K562 (cell line): ENCODE measurements at regions not wholly inside any gene's neighbourhood (a gene's known extent, or its start where the extent isn't known, plus 50 kb on each side); places are given as distances from the start of the nearest gene placed in this dataset.

Experiments
- ATAC-seq: fragments of 200-7000 bp; cut with Tn5 transposase; 3 replicates; pipeline ENCODE4 v1.9.1; 2020; ENCODE audit warnings: moderate library complexity
- BruUV-seq: library from RNA; stranded (reverse); fragments of 400-500 nt; replicated peaks from 2 replicates; lab custom pipeline; 2021; lab: Mats Ljungman, UMichigan
- CTCF ChIA-PET: fragments of 300-600 bp; formaldehyde crosslinking; extraction: SDS; loops from one replicate; lab custom pipeline; 2021; ENCODE audit warnings: low intra/inter-chr PET ratio; lab: Yijun Ruan, JAX
- POLR2A ChIA-PET: fragments of 300-600, 350-650 bp; sonication (Branson Sonifier 250); formaldehyde crosslinking; extraction: SDS; loops from one replicate; lab custom pipeline; 2021; ENCODE audit warnings: antibody characterized with exemption, inconsistent platforms; lab: Yijun Ruan, JAX
- DNase-seq, 4 experiments: peaks; one replicate each; pipeline versions ENCODE4 v3.0.0 to v3.0.0-alpha.2; 2011 to 2018; ENCODE audit warnings: low spot score in 3 of 4, mixed read lengths in 3 of 4; ENCODE audit errors: extremely low read depth in 1 of 4
- FAIRE-seq: peaks from 2 replicates; lab custom pipeline; 2011; peaks lifted over from hg19 to GRCh38; lab: Jason Lieb, UNC
- H2AFZ ChIP-seq: 2 replicates; pipeline ENCODE4 v1.6.0; 2011; ENCODE audit warnings: low read depth, low read length, control low read depth, inconsistent platforms
- H3K27ac ChIP-seq: fragments of 200-600 bp; 3 replicates; pipeline ENCODE4 v1.8.0; 2011; ENCODE audit warnings: low read depth, mild to moderate bottlenecking, control low read depth, inconsistent platforms, low read length, moderate library complexity, mixed read lengths; ENCODE audit errors: extremely low read depth
- H3K27me3 ChIP-seq, 2 experiments: fragments of 300-600 bp in 1 of 2; 2 replicates in 1 of 2; 3 replicates in 1 of 2; pipeline versions ENCODE4 v1.6.0 to v1.8.0; 2011; ENCODE audit warnings: inconsistent platforms in 2 of 2, low read length in 2 of 2, mild to moderate bottlenecking in 1 of 2, mixed read lengths in 1 of 2, moderate library complexity in 1 of 2; ENCODE audit not compliant: control insufficient read depth in 2 of 2, insufficient read depth in 2 of 2
- H3K36me3 ChIP-seq: fragments of 300-600 bp; 3 replicates; pipeline ENCODE4 v1.8.0; 2011; ENCODE audit warnings: mild to moderate bottlenecking, low read length, inconsistent platforms; ENCODE audit not compliant: control insufficient read depth, insufficient read depth
- H3K4me1 ChIP-seq, 2 experiments: fragments of 200-600 bp in 1 of 2; replicated peaks in 1 of 2; 2 replicates in 1 of 2; 3 replicates in 1 of 2; pipeline versions ENCODE4 v1.5.1 to v1.8.0; 2011; ENCODE audit warnings: inconsistent platforms in 2 of 2, low read length in 2 of 2, mild to moderate bottlenecking in 1 of 2, mixed read lengths in 1 of 2, moderate library complexity in 1 of 2; ENCODE audit not compliant: control insufficient read depth in 2 of 2, insufficient read depth in 2 of 2
- H3K4me2 ChIP-seq: 2 replicates; pipeline ENCODE4 v1.6.1; 2011; ENCODE audit warnings: low read length, control low read depth, inconsistent platforms, mixed read lengths; ENCODE audit not compliant: insufficient read depth
- H3K4me3 ChIP-seq: fragments of 200-600 bp; sonication (generic), shearing (Covaris generic); 2 replicates; pipeline ENCODE4 v1.5.1; 2016; ENCODE audit warnings: control low read depth, inconsistent platforms
- H3K79me2 ChIP-seq: fragments of 200-600 bp; 3 replicates; pipeline ENCODE4 v1.8.0; 2011; ENCODE audit warnings: low read length, inconsistent platforms; ENCODE audit not compliant: control insufficient read depth, insufficient read depth
- H3K9ac ChIP-seq, 2 experiments: 2 replicates each; pipeline versions ENCODE4 v1.6.0 to v1.6.1; 2011; ENCODE audit warnings: low read depth in 2 of 2, low read length in 2 of 2, control low read depth in 1 of 2, inconsistent platforms in 1 of 2, mild to moderate bottlenecking in 1 of 2, mixed read lengths in 1 of 2; ENCODE audit not compliant: insufficient read depth in 1 of 2
- H3K9me1 ChIP-seq: one replicate; pipeline ENCODE4 v1.6.0; 2011; ENCODE audit warnings: inconsistent platforms, mild to moderate bottlenecking, low read length, moderate library complexity; ENCODE audit not compliant: control insufficient read depth, insufficient read depth
- H3K9me3 ChIP-seq: replicated peaks from 2 replicates; pipeline ENCODE4 v1.5.1; 2011; ENCODE audit warnings: low read depth, low read length, inconsistent platforms; ENCODE audit not compliant: control insufficient read depth, insufficient read depth
- H4K20me1 ChIP-seq: replicated peaks from 2 replicates; pipeline ENCODE4 v1.6.1; 2011; ENCODE audit warnings: low read length, inconsistent platforms, mixed read lengths; ENCODE audit not compliant: control insufficient read depth, insufficient read depth
- ARID1B ChIP-seq: fragments of 450-650 bp; IDR thresholded peaks from 2 replicates; pipeline ENCODE4 v1.6.1; 2016; ENCODE audit warnings: antibody characterized with exemption, mild to moderate bottlenecking, inconsistent platforms
- ATF2 ChIP-seq: sonication (generic); formaldehyde crosslinking; IDR thresholded peaks from 2 replicates; pipeline ENCODE4 v1.8.1; 2022; ENCODE audit warnings: missing genetic modification reagents
- CBFA2T2 ChIP-seq: fragments of 450-650 bp; conservative IDR thresholded peaks from 2 replicates; pipeline ENCODE4 v1.6.1; 2017; ENCODE audit warnings: mild to moderate bottlenecking
- HEY1 ChIP-seq: fragments of 250-450 bp; sonication (Bioruptor Pico); IDR thresholded peaks from 2 replicates; pipeline ENCODE4 v1.5.0; 2020; ENCODE audit warnings: mild to moderate bottlenecking, moderate library complexity, borderline replicate concordance
- MNT ChIP-seq, 2 experiments: fragments of 450-650 bp; conservative IDR thresholded peaks; 2 replicates each; pipeline ENCODE4 v1.6.1; 2017; ENCODE audit warnings: mild to moderate bottlenecking in 2 of 2, moderate library complexity in 2 of 2
- MTA3 ChIP-seq: fragments of 450-650 bp; formaldehyde crosslinking; IDR thresholded peaks from 2 replicates; pipeline ENCODE4 v1.6.1; 2017; ENCODE audit warnings: mild to moderate bottlenecking, borderline replicate concordance
- PATZ1 ChIP-seq: fragments of 250-450 bp; sonication (Bioruptor Pico); IDR thresholded peaks from 2 replicates; pipeline ENCODE4 v1.5.0; 2020; ENCODE audit warnings: mild to moderate bottlenecking, borderline replicate concordance
- ZNF140 ChIP-seq: fragments of 250-450 bp; sonication (Bioruptor Pico); IDR thresholded peaks from 2 replicates; pipeline ENCODE4 v1.8.0; 2021; ENCODE audit warnings: moderate library complexity, mild to moderate bottlenecking, inconsistent platforms
- WGBS: fragments of 100-300 bp; shearing (Covaris generic); methylation state at CpG from one replicate; pipeline ENCODE4 v1.1.6; 2016; ENCODE audit warnings: low coverage, mixed read lengths; ENCODE audit not compliant: insufficient coverage; ENCODE audit errors: missing lambda C conversion rate; 5-methylcytosine and 5-hydroxymethylcytosine counted together
- in situ Hi-C: fragments of 300-500 bp; cut with MboI; formaldehyde crosslinking; loops from 4 replicates; pipeline ENCODE4 v1.15.0; 2018; ENCODE audit warnings: inconsistent platforms, mixed read lengths
- intact Hi-C: fragments of 100-400 bp; cut with micrococcal nuclease; formaldehyde crosslinking; loops from 2 replicates; pipeline ENCODE4 v1.14.2; 2022

GRCh38 chr16:74188856-74189255 lies 107.8 kb upstream of the PSMD7 start (continued):
- TF ChIP-seq PATZ1 = no peak

- ATAC-seq = no peak
- CTCF ChIA-PET = no interaction called here
Observed at GRCh38 chr16:74186561-74186971, 110.0 kb upstream of the PSMD7 start.

GRCh38 chr16:74184839-74185238 lies 111.8 kb upstream of the PSMD7 start:
- Histone ChIP-seq H3K27ac (no peak overlapping the region), H3K79me2 (no peaks in the 10 kb centered on the region), H3K9me3 (no peaks in the 10 kb centered on the region), H4K20me1 (no peaks in the 10 kb centered on the region), H3K9ac (no peak overlapping the region), H3K4me1 (no peaks in the 10 kb centered on the region), H3K27me3 (no peaks in the 10 kb centered on the region), H3K36me3 (no peaks in the 10 kb centered on the region), H2AFZ (no peak overlapping the region), H3K4me3 (no peak overlapping the region), H3K4me2 (no peak overlapping the region), H3K9me1 (no peaks in the 10 kb centered on the region)
- intact Hi-C loops (no loop called here), in situ Hi-C loops (no loop called here)
- DNase-seq = no peak
- no peak for FAIRE-seq
- 0% methylated on average over 5 of the region's 5 CpGs for WGBS
- no TSS peak for BruUV-seq
- ChIA-PET CTCF (no interaction called here), POLR2A (no interaction called here)
- ATAC-seq = no peak
- TF ChIP-seq ZNF140 (CRISPR knock-in tag) (no peak), MNT (conservative IDR thresholded peaks at IDR 0.05) (no peak), ATF2 (CRISPR knock-in tag) (no peak), MTA3 (no peak), CBFA2T2 (no peak), HEY1 (no peak)

More at GRCh38 chr16:74186561-74186971, 110.0 kb upstream of the PSMD7 start:
- H3K4me2 ChIP-seq = no peak overlapping the region
- no peak overlapping the region for H3K4me3 ChIP-seq
- intact Hi-C loops (no loop called here), in situ Hi-C loops (no loop called here)
- no peaks in the 10 kb centered on the region for H3K79me2 ChIP-seq
- no peaks in the 10 kb centered on the region for H3K36me3 ChIP-seq
- DNase-seq (no peak), FAIRE-seq (no peak)
- no peaks in the 10 kb centered on the region for H3K27me3 ChIP-seq
- no peak overlapping the region for H2AFZ ChIP-seq
- H3K9ac ChIP-seq = no peak overlapping the region
- 3% methylated on average over 3 of the region's 3 CpGs for WGBS
- no peaks in the 10 kb centered on the region for H3K4me1 ChIP-seq
- H4K20me1 ChIP-seq = no peaks in the 10 kb centered on the region
- BruUV-seq = no TSS peak
- no peak overlapping the region for H3K27ac ChIP-seq
- POLR2A ChIA-PET = no interaction called here
- TF ChIP-seq ARID1B = no peak
- no peaks in the 10 kb centered on the region for H3K9me1 ChIP-seq
- H3K9me3 ChIP-seq = no peaks in the 10 kb centered on the region
